Endothelial cell of umbilical vein (primary cell): ENCODE measurements at regions not wholly inside any gene's neighbourhood (a gene's known extent, or its start where the extent isn't known, plus 50 kb on each side); places are given as distances from the start of the nearest gene placed in this dataset.

ENCODE experiments used
- BruUV-seq: library from RNA; stranded (reverse); fragments of 400-500 nt; replicated peaks from 2 replicates; lab custom pipeline; 2021; lab: Mats Ljungman, UMichigan
- CTCF ChIA-PET: fragments of 300-600, 350-600 bp; sonication (Branson Sonifier 250); formaldehyde crosslinking; loops from one replicate; lab custom pipeline; 2021; ENCODE audit warnings: antibody characterized with exemption, inconsistent platforms; lab: Charles Lee
- POLR2A ChIA-PET: fragments of 300-600, 350-600 bp; sonication (Branson Sonifier 250); formaldehyde crosslinking; loops from one replicate; lab custom pipeline; 2021; ENCODE audit warnings: antibody characterized with exemption, inconsistent platforms; lab: Charles Lee
- DNase-seq: peaks from one replicate; pipeline ENCODE4 v3.0.0-alpha.2; 2011; ENCODE audit warnings: low read depth, low spot score
- FAIRE-seq: peaks from 2 replicates; lab custom pipeline; 2011; peaks lifted over from hg19 to GRCh38; lab: Jason Lieb, UNC
- H2AFZ ChIP-seq: 2 replicates; pipeline ENCODE4 v1.6.0; 2012; ENCODE audit warnings: low read depth, low read length, control low read depth, inconsistent platforms
- H3K27ac ChIP-seq: 2 replicates; pipeline ENCODE4 v1.5.1; 2011; ENCODE audit warnings: low read depth, mild to moderate bottlenecking, control low read depth, low read length, moderate library complexity; ENCODE audit not compliant: insufficient read depth
- H3K27me3 ChIP-seq, 2 experiments: 2 replicates each; pipeline versions ENCODE4 v1.6.0 to v1.6.1; 2011; ENCODE audit warnings: low read length in 2 of 2, mixed read lengths in 1 of 2; ENCODE audit not compliant: control insufficient read depth in 2 of 2, insufficient read depth in 2 of 2
- H3K36me3 ChIP-seq, 2 experiments: 2 replicates in 1 of 2; 3 replicates in 1 of 2; pipeline ENCODE4 v1.5.1; 2011; ENCODE audit warnings: low read length in 2 of 2, mild to moderate bottlenecking in 1 of 2, moderate library complexity in 1 of 2; ENCODE audit not compliant: control insufficient read depth in 2 of 2, insufficient read depth in 2 of 2; ENCODE audit errors: extremely low read depth in 1 of 2
- H3K4me1 ChIP-seq: 3 replicates; pipeline ENCODE4 v1.5.1; 2011; ENCODE audit warnings: mild to moderate bottlenecking, low read length; ENCODE audit not compliant: control insufficient read depth, insufficient read depth; ENCODE audit errors: extremely low read depth
- H3K4me2 ChIP-seq: 2 replicates; pipeline ENCODE4 v1.6.1; 2011; ENCODE audit warnings: low read length, control low read depth, mixed read lengths; ENCODE audit not compliant: insufficient read depth
- H3K4me3 ChIP-seq, 3 experiments: fragments of 200-600 bp in 1 of 3; sonication (generic), shearing (Covaris generic) in 1 of 3; replicated peaks in 1 of 3; 2 replicates each; pipeline ENCODE4 v1.5.1; 2011 to 2016; ENCODE audit warnings: control low read depth in 3 of 3, low read length in 3 of 3, mild to moderate bottlenecking in 2 of 3, inconsistent platforms in 1 of 3, low read depth in 1 of 3, moderate library complexity in 1 of 3; ENCODE audit not compliant: insufficient read depth in 1 of 3
- H3K79me2 ChIP-seq: 2 replicates; pipeline ENCODE4 v1.6.0; 2012; ENCODE audit warnings: low read length, inconsistent platforms; ENCODE audit not compliant: control insufficient read depth, insufficient read depth
- H3K9ac ChIP-seq: replicated peaks from 2 replicates; pipeline ENCODE3; 2011; ENCODE audit warnings: low read length, control low read depth; ENCODE audit not compliant: insufficient read depth; ENCODE audit errors: extremely low read depth
- H3K9me1 ChIP-seq: replicated peaks from 3 replicates; pipeline ENCODE4 v1.6.0; 2011; ENCODE audit warnings: mild to moderate bottlenecking, low read length; ENCODE audit not compliant: control insufficient read depth, insufficient read depth; ENCODE audit errors: extremely low read depth
- H3K9me3 ChIP-seq: replicated peaks from 2 replicates; pipeline ENCODE4 v1.5.1; 2012; ENCODE audit warnings: low read length, inconsistent platforms; ENCODE audit not compliant: control insufficient read depth, insufficient read depth
- H4K20me1 ChIP-seq: replicated peaks from 2 replicates; pipeline ENCODE3; 2011; ENCODE audit warnings: mild to moderate bottlenecking, low read length; ENCODE audit not compliant: control insufficient read depth, insufficient read depth; ENCODE audit errors: extremely low read depth
- CTCF ChIP-seq, 2 donors: IDR thresholded peaks; 1 replicate in 1 of 2; 2 replicates in 1 of 2; pipeline ENCODE4 v1.5.1; 2011; ENCODE audit warnings: low read length in 2 of 2, mild to moderate bottlenecking in 2 of 2, moderate library complexity in 2 of 2, control low read depth in 1 of 2, inconsistent platforms in 1 of 2, low read depth in 1 of 2; ENCODE audit not compliant: insufficient read depth in 1 of 2; ENCODE audit errors: extremely low read depth in 1 of 2
- EZH2 ChIP-seq: IDR thresholded peaks from 2 replicates; pipeline ENCODE4 v1.6.1; 2012; ENCODE audit warnings: borderline replicate concordance, low read depth, mild to moderate bottlenecking, moderate library complexity, low read length, inconsistent platforms; ENCODE audit not compliant: severe bottlenecking
- FOS ChIP-seq: IDR thresholded peaks from 2 replicates; pipeline ENCODE4 v1.6.1; 2011; ENCODE audit warnings: mild to moderate bottlenecking, low read length, moderate library complexity, borderline replicate concordance; ENCODE audit not compliant: insufficient read depth
- GATA2 ChIP-seq: IDR thresholded peaks from 2 replicates; pipeline ENCODE4 v1.7.0; 2011; ENCODE audit warnings: low read depth, mild to moderate bottlenecking, moderate library complexity, mixed read lengths, low read length; ENCODE audit not compliant: insufficient read length, insufficient read depth
- JUN ChIP-seq: IDR thresholded peaks from 2 replicates; pipeline ENCODE4 v1.6.1; 2011; ENCODE audit warnings: borderline replicate concordance, low read depth; ENCODE audit not compliant: insufficient read length, insufficient read depth
- MAX ChIP-seq: IDR thresholded peaks from 2 replicates; pipeline ENCODE4 v1.6.1; 2011; ENCODE audit not compliant: insufficient read depth, insufficient read length
- MYC ChIP-seq: IDR thresholded peaks from one replicate; pipeline ENCODE4 v1.6.1; 2011; ENCODE audit warnings: mild to moderate bottlenecking, low read depth, low read length
- POLR2A ChIP-seq: IDR thresholded peaks from 2 replicates; pipeline ENCODE4 v1.6.1; 2012; ENCODE audit warnings: low read depth, mild to moderate bottlenecking, control low read depth, low read length
- POLR2AphosphoS5 ChIP-seq: IDR thresholded peaks from 2 replicates; pipeline ENCODE4 v1.6.1; 2012; ENCODE audit warnings: low read depth, mild to moderate bottlenecking, control low read depth, low read length, moderate library complexity; ENCODE audit not compliant: insufficient read depth
- dilution Hi-C: fragments of 300-500 bp; cut with MboI; formaldehyde crosslinking; loops from one replicate; pipeline ENCODE4 v1.15.0; 2019; ENCODE audit warnings: low sequenced_read_pairs; ENCODE audit not compliant: extremely low pct_ligation_motif_present
- intact Hi-C: fragments of 100-400 bp; cut with micrococcal nuclease; formaldehyde crosslinking; loops from one replicate; pipeline ENCODE4 v1.10.0; 2022

- H3K27ac ChIP-seq: no peak overlapping the region
- BruUV-seq: no TSS peak
- CTCF ChIA-PET: interaction anchor here (2.4 kb wide), 1 partner anchor 16 kb away, joined by 10 read pairs; no protein-coding TSS in a partner anchor
These were observed 572.2 kb downstream of the BUD13 start for GRCh38 chr11:116200564-116200963.

More at GRCh38 chr11:116200564-116200963, 572.2 kb downstream of the BUD13 start:
- Histone ChIP-seq H3K79me2 (no peaks in the 10 kb centered on the region), H3K4me1 (no peaks in the 10 kb centered on the region), H3K4me3 (no peak overlapping the region), H2AFZ (no peak overlapping the region), H3K9me1 (no peaks in the 10 kb centered on the region), H4K20me1 (no peaks in the 10 kb centered on the region), H3K36me3 (no peaks in the 10 kb centered on the region), H3K27me3 (no peaks in the 10 kb centered on the region), H3K9me3 (no peaks in the 10 kb centered on the region), H3K4me2 (no peak overlapping the region), H3K9ac (no peak overlapping the region)
- TF ChIP-seq CTCF (IDR thresholded peaks at IDR 0.05; ENCODE audit: extremely low read depth in 1 of 2, insufficient read depth in 1 of 2, low read depth in 1 of 2, low read length in 2 of 2) (no peak), JUN (no peak), POLR2A (no peak), MYC (no peak), EZH2 (no peak), MAX (no peak), POLR2AphosphoS5 (no peak), FOS (no peak), GATA2 (no peak)
- DNase-seq (no peak), FAIRE-seq (no peak)
- dilution Hi-C loops: no loop called here
- intact Hi-C loops: no loop called here
- POLR2A ChIA-PET: no interaction called here
